Neural progenitor cell (in vitro differentiated cells): ENCODE measurements at regions not wholly inside any gene's neighbourhood (a gene's known extent, or its start where the extent isn't known, plus 50 kb on each side); places are given as distances from the start of the nearest gene placed in this dataset.

Experiments
- DNase-seq: peaks from one replicate; pipeline ENCODE4 v3.0.0-alpha.2; 2016; ENCODE audit warnings: low spot score
- H2AFZ ChIP-seq: fragments of 200-600 bp; sonication (generic); replicated peaks from 2 replicates; pipeline ENCODE4 v1.6.1; 2016; ENCODE audit warnings: antibody characterized with exemption
- H3F3A ChIP-seq: fragments of 200-600 bp; sonication (generic); 2 replicates; pipeline ENCODE4 v1.6.1; 2016; ENCODE audit warnings: antibody characterized with exemption, low read depth
- H3K27ac ChIP-seq: fragments of 200-600 bp; sonication (generic); 2 replicates; pipeline ENCODE4 v1.5.1; 2016; ENCODE audit warnings: mild to moderate bottlenecking
- H3K27me3 ChIP-seq: fragments of 200-600 bp; sonication (generic); 2 replicates; pipeline ENCODE4 v1.6.1; 2016; ENCODE audit warnings: mild to moderate bottlenecking, moderate library complexity
- H3K36me3 ChIP-seq: fragments of 200-600 bp; sonication (generic); 2 replicates; pipeline ENCODE4 v1.5.1; 2016
- H3K4me1 ChIP-seq: fragments of 200-600 bp; sonication (generic); 2 replicates; pipeline ENCODE4 v1.6.1; 2016; ENCODE audit warnings: mixed run types
- H3K4me2 ChIP-seq: fragments of 200-600 bp; sonication (generic); 2 replicates; pipeline ENCODE4 v1.6.1; 2016
- H3K4me3 ChIP-seq: fragments of 200-600 bp; sonication (generic); 2 replicates; pipeline ENCODE4 v1.5.1; 2016
- H3K79me2 ChIP-seq: fragments of 200-600 bp; sonication (generic); 2 replicates; pipeline ENCODE4 v1.6.1; 2016; ENCODE audit warnings: low read depth
- H3K9ac ChIP-seq: fragments of 200-600 bp; sonication (generic); 2 replicates; pipeline ENCODE4 v1.6.1; 2016
- H3K9me3 ChIP-seq: fragments of 200-600 bp; sonication (generic); 2 replicates; pipeline ENCODE4 v1.5.1; 2016; ENCODE audit warnings: low read depth
- H4K20me1 ChIP-seq: fragments of 200-600 bp; sonication (generic); 2 replicates; pipeline ENCODE4 v1.6.1; 2016; ENCODE audit warnings: low read depth
- H3K27ac Mint-ChIP-seq: 3 replicates; pipeline ENCODE4 v1.8.0; 2021; ENCODE audit warnings: mixed read lengths
- H3K27me3 Mint-ChIP-seq: 2 replicates; pipeline ENCODE4 v1.8.0; 2022; ENCODE audit warnings: low read depth, mild to moderate bottlenecking, inconsistent platforms, moderate library complexity, mixed read lengths; ENCODE audit not compliant: insufficient read depth
- H3K36me3 Mint-ChIP-seq: 3 replicates; pipeline ENCODE4 v1.8.0; 2021; ENCODE audit warnings: mixed read lengths
- H3K4me1 Mint-ChIP-seq: 3 replicates; pipeline ENCODE4 v1.8.0; 2021; ENCODE audit warnings: mixed read lengths
- H3K4me3 Mint-ChIP-seq: 3 replicates; pipeline ENCODE4 v1.8.0; 2021; ENCODE audit warnings: mild to moderate bottlenecking, moderate library complexity, mixed read lengths
- H3K9me3 Mint-ChIP-seq: 3 replicates; pipeline ENCODE4 v1.8.0; 2020; ENCODE audit warnings: mixed read lengths
- CTCF ChIP-seq: fragments of 200-600 bp; sonication (generic); IDR thresholded peaks from 2 replicates; pipeline ENCODE4 v1.5.1; 2017; ENCODE audit warnings: antibody characterized with exemption, mild to moderate bottlenecking
- EZH2 ChIP-seq: fragments of 200-600 bp; sonication (generic); IDR thresholded peaks from 2 replicates; pipeline ENCODE4 v1.6.1; 2017; ENCODE audit warnings: antibody characterized with exemption, mild to moderate bottlenecking, moderate library complexity
- EZH2phosphoT487 ChIP-seq: fragments of 200-600 bp; sonication (generic); IDR thresholded peaks from 2 replicates; pipeline ENCODE4 v1.6.1; 2017; ENCODE audit warnings: antibody characterized with exemption

- no peak overlapping the region for H3K9ac ChIP-seq
- no peak overlapping the region for H3K4me3 ChIP-seq
- no peak overlapping the region for H3K4me3 Mint-ChIP-seq
- TF ChIP-seq CTCF: no peak
- no peak for TF ChIP-seq EZH2
- no peak for TF ChIP-seq EZH2phosphoT487
- DNase-seq: no peak
- no peak overlapping the region for H3K4me2 ChIP-seq
- no peaks in the 10 kb centered on the region for H4K20me1 ChIP-seq
- H3K9me3 Mint-ChIP-seq: no peaks in the 10 kb centered on the region
- no peaks in the 10 kb centered on the region for H3K27me3 ChIP-seq
- no peak overlapping the region for H3K27ac Mint-ChIP-seq
- no peak overlapping the region for H2AFZ ChIP-seq
- H3K4me1 Mint-ChIP-seq: peaks cover 6% of the 10 kb centered on the region
- no peaks in the 10 kb centered on the region for H3F3A ChIP-seq
- H3K79me2 ChIP-seq: no peaks in the 10 kb centered on the region
- H3K4me1 ChIP-seq: no peaks in the 10 kb centered on the region
- no peaks in the 10 kb centered on the region for H3K9me3 ChIP-seq
- H3K36me3 ChIP-seq: no peaks in the 10 kb centered on the region
- H3K27me3 Mint-ChIP-seq: peaks cover 2% of the 10 kb centered on the region
- H3K27ac ChIP-seq: no peak overlapping the region
- no peaks in the 10 kb centered on the region for H3K36me3 Mint-ChIP-seq
Measured at GRCh38 chr6:56382416-56382940, 135.1 kb upstream of the COL21A1 start.

GRCh38 chr6:56381801-56382251, 134.4 kb upstream of the COL21A1 start:
- Histone ChIP-seq H3K79me2 (no peaks in the 10 kb centered on the region), H3K27ac (no peak overlapping the region), H3K4me2 (no peak overlapping the region), H3K4me1 (no peaks in the 10 kb centered on the region), H4K20me1 (no peaks in the 10 kb centered on the region), H2AFZ (no peak overlapping the region), H3K9me3 (no peaks in the 10 kb centered on the region), H3F3A (no peaks in the 10 kb centered on the region), H3K27me3 (no peaks in the 10 kb centered on the region), H3K4me3 (no peak overlapping the region), H3K36me3 (no peaks in the 10 kb centered on the region), H3K9ac (no peak overlapping the region)
- no peak for DNase-seq
- Mint-ChIP-seq H3K9me3 (no peaks in the 10 kb centered on the region), H3K4me1 (peaks cover 6% of the 10 kb centered on the region), H3K36me3 (no peaks in the 10 kb centered on the region), H3K27ac (no peak overlapping the region), H3K27me3 (peaks cover 2% of the 10 kb centered on the region), H3K4me3 (no peak overlapping the region)
- TF ChIP-seq EZH2phosphoT487 (no peak), EZH2 (no peak), CTCF (no peak)

- Histone ChIP-seq H3K4me3 (no peak overlapping the region), H3F3A (no peaks in the 10 kb centered on the region), H3K9me3 (no peaks in the 10 kb centered on the region), H3K9ac (no peak overlapping the region), H3K27ac (no peak overlapping the region), H2AFZ (no peak overlapping the region), H3K4me2 (no peak overlapping the region), H3K79me2 (no peaks in the 10 kb centered on the region), H4K20me1 (no peaks in the 10 kb centered on the region), H3K27me3 (no peaks in the 10 kb centered on the region), H3K36me3 (no peaks in the 10 kb centered on the region), H3K4me1 (no peaks in the 10 kb centered on the region)
- H3K9me3 Mint-ChIP-seq: no peaks in the 10 kb centered on the region
- TF ChIP-seq CTCF: no peak
- TF ChIP-seq EZH2: no peak
- no peak for TF ChIP-seq EZH2phosphoT487
- H3K27me3 Mint-ChIP-seq: peaks cover 2% of the 10 kb centered on the region
- H3K4me1 Mint-ChIP-seq: peaks cover 6% of the 10 kb centered on the region
- H3K4me3 Mint-ChIP-seq: no peak overlapping the region
- no peaks in the 10 kb centered on the region for H3K36me3 Mint-ChIP-seq
- DNase-seq: no peak
- no peak overlapping the region for H3K27ac Mint-ChIP-seq
Measured at GRCh38 chr6:56380476-56380875, 133.1 kb upstream of the COL21A1 start.
